MCF 10A (cell line): ENCODE measurements at regions not wholly inside any gene's neighbourhood (a gene's known extent, or its start where the extent isn't known, plus 50 kb on each side); places are given as distances from the start of the nearest gene placed in this dataset.
"Not testable (repeated sequence)": the region's sequence is repeated elsewhere in the genome, so short reads cannot be mapped to it uniquely, and the experiment has no call there.

Experiments
- BruUV-seq: library from RNA; stranded (reverse); fragments of 400-500 nt; replicated peaks from 2 replicates; lab custom pipeline; 2021; lab: Mats Ljungman, UMichigan
- CTCF ChIA-PET: fragments of 300-600 bp; sonication (Branson Sonifier 250); formaldehyde crosslinking; extraction: SDS; loops from one replicate; lab custom pipeline; 2021; ENCODE audit warnings: antibody characterized with exemption, inconsistent platforms; lab: Yijun Ruan, JAX
- POLR2A ChIA-PET: fragments of 300-600, 350-650 bp; sonication (Branson Sonifier 250); formaldehyde crosslinking; extraction: SDS; loops from one replicate; lab custom pipeline; 2020; ENCODE audit warnings: antibody characterized with exemption, inconsistent platforms; lab: Yijun Ruan, JAX
- DNase-seq: peaks from one replicate; pipeline ENCODE4 v3.0.0-alpha.2; 2018; ENCODE audit not compliant: unreplicated experiment
- H3K27ac Mint-ChIP-seq: one replicate; pipeline ENCODE4 v1.8.0; 2022; ENCODE audit warnings: mild to moderate bottlenecking, low read depth, mixed read lengths; ENCODE audit not compliant: unreplicated experiment
- H3K27me3 Mint-ChIP-seq: one replicate; pipeline ENCODE4 v1.8.0; 2022; ENCODE audit warnings: mixed read lengths; ENCODE audit not compliant: insufficient read depth, unreplicated experiment
- H3K36me3 Mint-ChIP-seq: one replicate; pipeline ENCODE4 v1.8.0; 2022; ENCODE audit warnings: mild to moderate bottlenecking, moderate library complexity, mixed read lengths; ENCODE audit not compliant: insufficient read depth, unreplicated experiment
- H3K4me1 Mint-ChIP-seq: one replicate; pipeline ENCODE4 v1.8.0; 2022; ENCODE audit warnings: mixed read lengths; ENCODE audit not compliant: insufficient read depth, unreplicated experiment
- H3K4me3 Mint-ChIP-seq: one replicate; pipeline ENCODE4 v1.8.0; 2022; ENCODE audit warnings: mild to moderate bottlenecking, moderate library complexity, mixed read lengths; ENCODE audit not compliant: unreplicated experiment
- H3K9me3 Mint-ChIP-seq: one replicate; pipeline ENCODE4 v1.8.0; 2022; ENCODE audit warnings: mixed read lengths; ENCODE audit not compliant: unreplicated experiment
- CTCF ChIP-seq: fragments of 200-600 bp; IDR thresholded peaks from one replicate; pipeline ENCODE4 v1.8.0; 2022; ENCODE audit warnings: antibody characterized with exemption, mild to moderate bottlenecking; ENCODE audit not compliant: unreplicated experiment
- intact Hi-C: fragments of 100-400 bp; cut with micrococcal nuclease; formaldehyde crosslinking; loops from 2 replicates; pipeline ENCODE4 v1.14.1; 2022

DNA sequence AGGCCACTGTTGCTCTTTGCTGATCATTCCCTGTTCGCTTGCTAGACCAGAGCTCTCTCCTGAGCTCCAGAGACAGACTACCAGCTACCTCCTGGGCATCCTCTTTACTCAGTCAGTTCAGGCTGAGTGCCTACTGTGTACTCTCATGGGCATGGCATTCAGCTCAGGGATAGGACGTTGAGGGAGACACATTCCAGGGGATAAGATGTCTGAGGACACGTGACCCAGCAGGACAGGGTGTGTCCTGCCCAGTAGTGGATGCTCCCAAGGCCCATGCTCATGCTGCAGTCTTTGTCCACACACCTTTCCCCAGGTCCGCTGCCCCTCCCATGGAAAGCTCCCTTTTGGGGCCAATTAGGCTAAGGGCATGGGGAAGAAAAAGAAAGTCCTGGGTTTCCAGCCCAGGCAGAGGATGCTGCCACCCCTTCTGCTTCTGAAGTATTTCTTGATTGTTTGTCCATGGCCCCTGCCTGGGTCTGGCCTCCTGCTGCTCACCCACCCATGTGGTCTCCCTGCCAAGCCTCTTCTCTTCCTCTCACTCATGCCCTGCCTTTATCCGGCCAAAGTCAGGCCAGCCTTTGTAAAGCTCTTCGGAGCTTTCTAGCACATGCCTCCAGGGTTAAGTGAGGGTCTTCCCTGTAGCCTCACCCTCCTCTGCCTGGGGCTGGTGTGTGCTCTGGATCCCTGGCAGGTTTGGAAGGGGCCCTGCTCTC lies 60.5 kb upstream of the PITX1 start:
- no TSS peak for BruUV-seq
- no peaks in the 10 kb centered on the region for H3K27me3 Mint-ChIP-seq
- H3K4me3 Mint-ChIP-seq = no peak overlapping the region
- no peaks in the 10 kb centered on the region for H3K9me3 Mint-ChIP-seq
- H3K27ac Mint-ChIP-seq = no peak overlapping the region
- intact Hi-C loops = no loop called here
- CTCF ChIA-PET = interaction anchor here (1.3 kb wide), 1 partner anchor 94 kb away, joined by 3 read pairs; no protein-coding TSS in a partner anchor
- TF ChIP-seq CTCF = no peak
- DNase-seq = no peak
- no peaks in the 10 kb centered on the region for H3K36me3 Mint-ChIP-seq
- POLR2A ChIA-PET = no interaction called here
- no peaks in the 10 kb centered on the region for H3K4me1 Mint-ChIP-seq

- POLR2A ChIA-PET, DNase-seq, H3K4me1 Mint-ChIP-seq, H3K27ac Mint-ChIP-seq, H3K27me3 Mint-ChIP-seq, intact Hi-C loops, H3K4me3 Mint-ChIP-seq, H3K9me3 Mint-ChIP-seq, BruUV-seq, H3K36me3 Mint-ChIP-seq: not testable (repeated sequence)
- CTCF ChIA-PET = interaction anchor here (0.7 kb wide), 1 partner anchor 471 kb away, joined by 5 read pairs; no protein-coding TSS in a partner anchor
These were observed 59.5 kb upstream of the PITX1 start for GRCh38 chr5:135093483-135093882.

DNA sequence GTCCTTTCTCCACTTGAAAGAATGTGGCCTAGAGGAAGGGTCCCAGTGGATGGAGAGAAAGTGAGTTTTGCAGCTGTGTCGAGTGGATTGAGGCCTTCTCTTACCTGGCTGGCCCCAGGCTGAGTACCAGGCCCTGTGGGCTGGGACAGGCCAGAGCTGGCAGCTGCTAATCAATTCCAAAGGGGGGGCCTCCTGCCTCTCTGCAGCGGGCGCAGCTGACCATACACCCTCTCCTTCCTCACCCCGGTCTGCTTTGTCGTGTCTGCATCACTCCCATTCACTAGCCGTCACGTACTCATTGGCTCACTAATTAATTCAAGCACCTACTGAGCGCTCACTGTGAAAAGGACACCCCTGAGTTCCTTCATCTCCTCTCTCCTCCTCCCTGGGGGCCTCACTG lies 58.4 kb upstream of the PITX1 start:
- intact Hi-C loops = no loop called here
- no TSS peak for BruUV-seq
- DNase-seq = no peak
- no peak for TF ChIP-seq CTCF
- no peaks in the 10 kb centered on the region for H3K27me3 Mint-ChIP-seq
- no peaks in the 10 kb centered on the region for H3K9me3 Mint-ChIP-seq
- ChIA-PET POLR2A (interaction anchor here (0.6 kb wide), 1 partner anchor 33 kb away, joined by 3 read pairs; no protein-coding TSS in a partner anchor), CTCF (interaction anchor here (0.6 to 0.9 kb wide), 2 partner anchors 71 to 132 kb away, joined by 3 read pairs; no protein-coding TSS in a partner anchor)
- no peak overlapping the region for H3K27ac Mint-ChIP-seq
- H3K4me3 Mint-ChIP-seq = no peak overlapping the region
- no peaks in the 10 kb centered on the region for H3K4me1 Mint-ChIP-seq
- no peaks in the 10 kb centered on the region for H3K36me3 Mint-ChIP-seq

DNA sequence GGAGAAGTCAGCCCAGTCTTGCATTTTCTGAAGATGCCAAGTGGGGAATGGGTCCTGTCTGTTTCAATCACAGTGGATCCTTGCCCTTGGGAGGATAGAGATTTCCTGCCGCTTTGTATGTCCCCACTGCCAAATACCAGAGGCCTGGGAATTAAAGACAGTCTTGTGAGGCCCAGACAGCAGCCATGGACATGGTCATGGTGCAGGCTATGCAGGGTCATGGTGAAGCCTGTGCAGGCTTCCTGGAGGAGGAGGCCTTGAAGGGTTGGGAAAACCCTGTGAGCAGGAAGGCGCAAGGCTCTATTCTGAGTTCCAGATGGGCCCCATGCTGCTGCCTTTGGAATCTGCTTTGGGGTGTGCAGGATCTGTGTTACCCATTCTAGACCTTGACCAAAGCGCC lies 57.3 kb upstream of the PITX1 start:
- POLR2A ChIA-PET = no interaction called here
- H3K27me3 Mint-ChIP-seq = no peaks in the 10 kb centered on the region
- CTCF ChIA-PET = interaction anchor here (0.6 kb wide), 1 partner anchor 141 kb away, joined by 3 read pairs; no protein-coding TSS in a partner anchor
- intact Hi-C loops = no loop called here
- no peak for TF ChIP-seq CTCF
- no peak for DNase-seq
- H3K4me1 Mint-ChIP-seq = no peaks in the 10 kb centered on the region
- H3K27ac Mint-ChIP-seq = no peak overlapping the region
- BruUV-seq = no TSS peak
- H3K36me3 Mint-ChIP-seq = no peaks in the 10 kb centered on the region
- no peak overlapping the region for H3K4me3 Mint-ChIP-seq
- H3K9me3 Mint-ChIP-seq = no peaks in the 10 kb centered on the region
